ENCODE measurements at regions not wholly inside any gene's neighbourhood (a gene's known extent, or its start where the extent isn't known, plus 50 kb on each side); places are given as distances from the start of the nearest gene placed in this dataset.

GRCh38 chr6:114453737-114454276 lies 111.0 kb upstream of the HS3ST5 start:
- Histone ChIP-seq H2AFZ (ENCODE audit: low read length) (no peak overlapping the region), H3K9ac (ENCODE audit: low read length) (no peak overlapping the region), H3K27ac (ENCODE audit: low read depth, low read length, poor library complexity, severe bottlenecking) (no peak overlapping the region), H3K27me3 (ENCODE audit: insufficient read depth, low read length) (no peaks in the 10 kb centered on the region), H3K4me1 (ENCODE audit: insufficient read depth, low read length, severe bottlenecking) (no peaks in the 10 kb centered on the region), H3K4me3 (ENCODE audit: low read depth, low read length, poor library complexity, severe bottlenecking) (no peak overlapping the region), H3K36me3 (ENCODE audit: insufficient read depth, low read length) (no peaks in the 10 kb centered on the region), H3K9me3 (ENCODE audit: low read length) (no peaks in the 10 kb centered on the region), H3K4me2 (ENCODE audit: low read length) (no peak overlapping the region), H3K9me2 (ENCODE audit: low read depth, low read length) (no peaks in the 10 kb centered on the region), H3F3A (ENCODE audit: insufficient read depth, low read length) (no peaks in the 10 kb centered on the region), H3K79me2 (ENCODE audit: insufficient read depth, low read length) (no peaks in the 10 kb centered on the region), H4K20me1 (ENCODE audit: insufficient read depth, low read length) (no peaks in the 10 kb centered on the region)
- TF ChIP-seq CTCF (IDR thresholded peaks at IDR 0.05; ENCODE audit: low read length) = no peak
- TF ChIP-seq EZH2 (IDR thresholded peaks at IDR 0.05; ENCODE audit: borderline replicate concordance, low read length) = no peak

GRCh38 chr6:114452785-114453401 lies 110.1 kb upstream of the HS3ST5 start:
- H3K79me2 ChIP-seq (ENCODE audit: insufficient read depth, low read length) = no peaks in the 10 kb centered on the region
- H3K9ac ChIP-seq (ENCODE audit: low read length) = no peak overlapping the region
- H2AFZ ChIP-seq (ENCODE audit: low read length) = no peak overlapping the region
- H3K4me2 ChIP-seq (ENCODE audit: low read length) = no peak overlapping the region
- H3F3A ChIP-seq (ENCODE audit: insufficient read depth, low read length) = no peaks in the 10 kb centered on the region
- no peaks in the 10 kb centered on the region for H3K9me3 ChIP-seq (ENCODE audit: low read length)
- H3K36me3 ChIP-seq (ENCODE audit: insufficient read depth, low read length) = no peaks in the 10 kb centered on the region
- H3K27me3 ChIP-seq (ENCODE audit: insufficient read depth, low read length) = no peaks in the 10 kb centered on the region
- no peaks in the 10 kb centered on the region for H3K4me1 ChIP-seq (ENCODE audit: insufficient read depth, low read length, severe bottlenecking)
- H3K4me3 ChIP-seq (ENCODE audit: low read depth, low read length, poor library complexity, severe bottlenecking) = no peak overlapping the region
- no peak overlapping the region for H3K27ac ChIP-seq (ENCODE audit: low read depth, low read length, poor library complexity, severe bottlenecking)
- H4K20me1 ChIP-seq (ENCODE audit: insufficient read depth, low read length) = no peaks in the 10 kb centered on the region
- H3K9me2 ChIP-seq (ENCODE audit: low read depth, low read length) = no peaks in the 10 kb centered on the region
- TF ChIP-seq CTCF (IDR thresholded peaks at IDR 0.05; ENCODE audit: low read length) (no peak), EZH2 (IDR thresholded peaks at IDR 0.05; ENCODE audit: borderline replicate concordance, low read length) (no peak)

- Histone ChIP-seq H3K4me3 (ENCODE audit: low read depth, low read length, poor library complexity, severe bottlenecking) (no peak overlapping the region), H3K79me2 (ENCODE audit: insufficient read depth, low read length) (no peaks in the 10 kb centered on the region), H3K9ac (ENCODE audit: low read length) (no peak overlapping the region), H4K20me1 (ENCODE audit: insufficient read depth, low read length) (no peaks in the 10 kb centered on the region), H2AFZ (ENCODE audit: low read length) (no peak overlapping the region), H3K9me2 (ENCODE audit: low read depth, low read length) (no peaks in the 10 kb centered on the region), H3K27me3 (ENCODE audit: insufficient read depth, low read length) (no peaks in the 10 kb centered on the region), H3K27ac (ENCODE audit: low read depth, low read length, poor library complexity, severe bottlenecking) (no peak overlapping the region), H3K4me2 (ENCODE audit: low read length) (no peak overlapping the region), H3K4me1 (ENCODE audit: insufficient read depth, low read length, severe bottlenecking) (no peaks in the 10 kb centered on the region), H3F3A (ENCODE audit: insufficient read depth, low read length) (no peaks in the 10 kb centered on the region), H3K36me3 (ENCODE audit: insufficient read depth, low read length) (no peaks in the 10 kb centered on the region), H3K9me3 (ENCODE audit: low read length) (no peaks in the 10 kb centered on the region)
- no peak for TF ChIP-seq EZH2 (IDR thresholded peaks at IDR 0.05; ENCODE audit: borderline replicate concordance, low read length)
- no peak for TF ChIP-seq CTCF (IDR thresholded peaks at IDR 0.05; ENCODE audit: low read length)
Observed at GRCh38 chr6:114450631-114451030, 107.8 kb upstream of the HS3ST5 start.

All from OCI-LY1 (cell line).